Epidermal melanocyte (primary cell): ENCODE measurements at regions not wholly inside any gene's neighbourhood (a gene's known extent, or its start where the extent isn't known, plus 50 kb on each side); places are given as distances from the start of the nearest gene placed in this dataset.
A peak's percentile ranks its signal among the peaks of the same experiment; 100 is the strongest.
"Not testable (repeated sequence)": the region's sequence is repeated elsewhere in the genome, so short reads cannot be mapped to it uniquely, and the experiment has no call there.

Source experiments
- DNase-seq: peaks from one replicate; pipeline ENCODE4 v3.0.0; 2011; ENCODE audit warnings: low spot score; ENCODE audit not compliant: insufficient read length

- no peak for DNase-seq
Observed at GRCh38 chr3:112765531-112765930, 81.1 kb downstream of the CD200R1L start.

- DNase-seq: no peak
Observed at GRCh38 chr3:112763258-112763657, 83.4 kb downstream of the CD200R1L start.

- DNase-seq: no peak
Observed at GRCh38 chr3:112761062-112761638, 85.5 kb downstream of the CD200R1L start.

- DNase-seq: no peak
Observed at GRCh38 chr3:112759681-112760080, 87.0 kb downstream of the CD200R1L start.

- no peak for DNase-seq
Observed at GRCh38 chr3:112759210-112759609, 87.5 kb downstream of the CD200R1L start.

GRCh38 chr3:112757197-112757596 is 89.5 kb downstream of the CD200R1L start:
- DNase-seq: no peak

GRCh38 chr3:112755845-112756613 is 90.6 kb downstream of the CD200R1L start:
- no peak for DNase-seq

GRCh38 chr3:112755046-112755445 is 91.6 kb downstream of the CD200R1L start:
- not testable (repeated sequence) for DNase-seq

GRCh38 chr3:112751564-112752512 is 94.8 kb downstream of the CD200R1L start:
- no peak for DNase-seq

GRCh38 chr3:112751061-112751460 is 95.6 kb downstream of the CD200R1L start:
- DNase-seq: no peak

GRCh38 chr3:112747624-112748023 is 99.0 kb downstream of the CD200R1L start:
- DNase-seq: no peak

- DNase-seq: no peak
Observed at GRCh38 chr3:112746675-112747280, 99.9 kb downstream of the CD200R1L start.

- no peak for DNase-seq
Observed at GRCh38 chr3:112745567-112746248, 101.0 kb downstream of the CD200R1L start.

- no peak for DNase-seq
Observed at GRCh38 chr3:112744825-112745566, 101.7 kb downstream of the CD200R1L start.

- DNase-seq: no peak
Observed at GRCh38 chr3:112744106-112744505, 102.6 kb downstream of the CD200R1L start.

- DNase-seq: no peak
Observed at GRCh38 chr3:112742934-112743333, 102.0 kb upstream of the CCDC80 start.

- no peak for DNase-seq
Observed at GRCh38 chr3:112741983-112742382, 101.0 kb upstream of the CCDC80 start.

- no peak for DNase-seq
Observed at GRCh38 chr3:112740835-112741234, 99.9 kb upstream of the CCDC80 start.

- peak; percentile 47 for DNase-seq
Observed at GRCh38 chr3:112739252-112739965, 98.5 kb upstream of the CCDC80 start.

- DNase-seq: no peak
Observed at GRCh38 chr3:112738366-112738765, 97.4 kb upstream of the CCDC80 start.
